IMR-90 (cell line): ENCODE measurements at regions not wholly inside any gene's neighbourhood (a gene's known extent, or its start where the extent isn't known, plus 50 kb on each side); places are given as distances from the start of the nearest gene placed in this dataset.
A peak's percentile ranks its signal among the peaks of the same experiment; 100 is the strongest.

ENCODE experiments used
- ATAC-seq: fragments of 200-7000 bp; cut with Tn5 transposase; 2 replicates; pipeline ENCODE4 v1.9.1; 2020; ENCODE audit warnings: low read depth, mild to moderate bottlenecking, moderate library complexity
- BruUV-seq: library from RNA; stranded (reverse); fragments of 400-500 nt; replicated peaks from 2 replicates; lab custom pipeline; 2021; lab: Mats Ljungman, UMichigan
- CTCF ChIA-PET: fragments of 300-600 bp; formaldehyde crosslinking; extraction: SDS; loops from one replicate; lab custom pipeline; 2021; ENCODE audit warnings: antibody characterized with exemption; lab: Yijun Ruan, JAX
- POLR2A ChIA-PET: fragments of 300-600 bp; sonication (Branson Sonifier 250); formaldehyde crosslinking; loops from one replicate; lab custom pipeline; 2022; ENCODE audit warnings: antibody characterized with exemption; ENCODE audit not compliant: unreplicated experiment; lab: Charles Lee
- DNase-seq: peaks from one replicate; pipeline ENCODE4 v3.0.0; 2013
- H2AFZ ChIP-seq: replicated peaks from 2 replicates; pipeline ENCODE3; 2013; ENCODE audit warnings: low read length, mild to moderate bottlenecking; ENCODE audit not compliant: poor library complexity
- H2AK5ac ChIP-seq: 2 replicates; pipeline ENCODE4 v1.6.1; 2013; ENCODE audit warnings: low read depth, low read length, inconsistent platforms
- H2AK9ac ChIP-seq: replicated peaks from 2 replicates; pipeline ENCODE3; 2013; ENCODE audit warnings: mild to moderate bottlenecking, low read depth, low read length, moderate library complexity; ENCODE audit not compliant: poor library complexity
- H2BK120ac ChIP-seq: 2 replicates; pipeline ENCODE4 v1.6.1; 2013; ENCODE audit warnings: low read depth, low read length, inconsistent platforms
- H2BK15ac ChIP-seq: 3 replicates; pipeline ENCODE4 v1.6.1; 2013; ENCODE audit warnings: low read depth, low read length, inconsistent platforms
- H2BK20ac ChIP-seq: 2 replicates; pipeline ENCODE4 v1.6.1; 2013; ENCODE audit warnings: low read depth, mild to moderate bottlenecking, inconsistent platforms, low read length, moderate library complexity
- H2BK5ac ChIP-seq: 2 replicates; pipeline ENCODE4 v1.6.1; 2013; ENCODE audit warnings: mild to moderate bottlenecking, low read depth, low read length, inconsistent platforms; ENCODE audit not compliant: poor library complexity, severe bottlenecking
- H3K14ac ChIP-seq: replicated peaks from 2 replicates; pipeline ENCODE4 v1.6.1; 2013; ENCODE audit warnings: low read depth, low read length, inconsistent platforms
- H3K18ac ChIP-seq: 2 replicates; pipeline ENCODE4 v1.6.1; 2013; ENCODE audit warnings: low read depth, low read length, control low read depth
- H3K23ac ChIP-seq: 2 replicates; pipeline ENCODE4 v1.6.1; 2013; ENCODE audit warnings: low read depth, low read length, inconsistent platforms
- H3K27ac ChIP-seq: 2 replicates; pipeline ENCODE4 v1.5.1; 2013; ENCODE audit warnings: mild to moderate bottlenecking, control low read depth, low read length; ENCODE audit not compliant: insufficient read depth
- H3K27me3 ChIP-seq: 2 replicates; pipeline ENCODE4 v1.6.1; 2013; ENCODE audit warnings: low read length; ENCODE audit not compliant: control insufficient read depth, insufficient read depth
- H3K36me3 ChIP-seq: 2 replicates; pipeline ENCODE4 v1.6.1; 2013; ENCODE audit warnings: low read length, mixed read lengths; ENCODE audit not compliant: control insufficient read depth, insufficient read depth
- H3K4ac ChIP-seq: 2 replicates; pipeline ENCODE4 v1.6.1; 2013; ENCODE audit warnings: low read depth, low read length, inconsistent platforms
- H3K4me1 ChIP-seq: 2 replicates; pipeline ENCODE4 v1.6.1; 2013; ENCODE audit warnings: low read length, mixed read lengths; ENCODE audit not compliant: control insufficient read depth, insufficient read depth
- H3K4me2 ChIP-seq: 2 replicates; pipeline ENCODE4 v1.6.1; 2013; ENCODE audit warnings: low read depth, mild to moderate bottlenecking, control low read depth, low read length, moderate library complexity
- H3K4me3 ChIP-seq: 2 replicates; pipeline ENCODE4 v1.5.1; 2013; ENCODE audit warnings: low read depth, mild to moderate bottlenecking, control low read depth, low read length, moderate library complexity; ENCODE audit not compliant: insufficient read depth
- H3K56ac ChIP-seq: 2 replicates; pipeline ENCODE4 v1.6.1; 2013; ENCODE audit warnings: low read length, inconsistent platforms; ENCODE audit not compliant: insufficient read depth; ENCODE audit errors: extremely low read depth
- H3K79me1 ChIP-seq, 2 experiments: 2 replicates each; pipeline ENCODE4 v1.6.1; 2013; ENCODE audit warnings: low read length in 2 of 2, inconsistent platforms in 1 of 2, low read depth in 1 of 2
- H3K9ac ChIP-seq: 2 replicates; pipeline ENCODE4 v1.6.1; 2013; ENCODE audit warnings: low read depth, low read length, control low read depth
- H3K9me1 ChIP-seq: 2 replicates; pipeline ENCODE4 v1.6.1; 2013; ENCODE audit warnings: low read length, inconsistent platforms; ENCODE audit not compliant: insufficient read depth
- H3K9me3 ChIP-seq: 2 replicates; pipeline ENCODE4 v1.6.1; 2013; ENCODE audit warnings: low read length; ENCODE audit not compliant: control insufficient read depth, insufficient read depth
- H4K20me1 ChIP-seq: 2 replicates; pipeline ENCODE4 v1.6.1; 2013; ENCODE audit warnings: low read length, inconsistent platforms; ENCODE audit not compliant: insufficient read depth
- H4K5ac ChIP-seq: 2 replicates; pipeline ENCODE4 v1.6.1; 2013; ENCODE audit warnings: mild to moderate bottlenecking, low read depth, low read length, control low read depth
- H4K8ac ChIP-seq, 2 experiments: 2 replicates each; pipeline ENCODE4 v1.6.1; 2013; ENCODE audit warnings: low read depth in 2 of 2, low read length in 2 of 2, control low read depth in 1 of 2, inconsistent platforms in 1 of 2
- H4K91ac ChIP-seq: 2 replicates; pipeline ENCODE4 v1.6.1; 2013; ENCODE audit warnings: low read depth, low read length, inconsistent platforms; ENCODE audit not compliant: insufficient read depth
- BHLHE40 ChIP-seq: fragments of 150-350 bp; IDR thresholded peaks from 2 replicates; pipeline ENCODE4 v1.6.1; 2016; ENCODE audit warnings: mild to moderate bottlenecking, low read depth, low read length
- CEBPB ChIP-seq: IDR thresholded peaks from 2 replicates; pipeline ENCODE4 v1.6.1; 2012; ENCODE audit warnings: low read depth, low read length, improper control_type of control experiment
- CTCF ChIP-seq: conservative IDR thresholded peaks from 2 replicates; pipeline ENCODE4 v1.5.1; 2012; ENCODE audit warnings: mild to moderate bottlenecking, low read depth, low read length, improper control_type of control experiment
- FOS ChIP-seq: fragments of 150-350 bp; IDR thresholded peaks from 2 replicates; pipeline ENCODE4 v1.6.1; 2016; ENCODE audit warnings: low read depth, low read length
- MAFK ChIP-seq: IDR thresholded peaks from 2 replicates; pipeline ENCODE4 v1.6.1; 2012; ENCODE audit warnings: low read depth, low read length, improper control_type of control experiment
- MAZ ChIP-seq: IDR thresholded peaks from 2 replicates; pipeline ENCODE4 v1.6.1; 2012; ENCODE audit warnings: low read depth, mild to moderate bottlenecking, low read length, improper control_type of control experiment, moderate library complexity, borderline replicate concordance
- MXI1 ChIP-seq: IDR thresholded peaks from 2 replicates; pipeline ENCODE4 v1.6.1; 2012; ENCODE audit warnings: low read depth, mild to moderate bottlenecking, low read length, moderate library complexity, borderline replicate concordance
- NFE2L2 ChIP-seq: fragments of 150-350 bp; IDR thresholded peaks from 2 replicates; pipeline ENCODE4 v1.6.1; 2016; ENCODE audit warnings: low read depth, mild to moderate bottlenecking, low read length
- POLR2A ChIP-seq: IDR thresholded peaks from 2 replicates; pipeline ENCODE4 v1.6.1; 2012; ENCODE audit warnings: mild to moderate bottlenecking, low read depth, low read length
- RAD21 ChIP-seq: IDR thresholded peaks from 2 replicates; pipeline ENCODE4 v1.6.1; 2012; ENCODE audit warnings: low read length, improper control_type of control experiment
- RCOR1 ChIP-seq: IDR thresholded peaks from 2 replicates; pipeline ENCODE4 v1.6.1; 2012; ENCODE audit warnings: mild to moderate bottlenecking, low read length, improper control_type of control experiment; ENCODE audit not compliant: insufficient replicate concordance
- SMC3 ChIP-seq: fragments of 150-350 bp; IDR thresholded peaks from 2 replicates; pipeline ENCODE4 v1.6.1; 2016; ENCODE audit warnings: low read depth, mild to moderate bottlenecking, antibody characterized with exemption, low read length, moderate library complexity
- WGBS, 2 experiments: methylation state at CpG; one replicate each; pipeline versions ENCODE4 v1.1.5 to v1.1.7; 2013; ENCODE audit warnings: missing lambda C conversion rate in 2 of 2; ENCODE audit not compliant: insufficient read length in 1 of 2; ENCODE audit errors: extremely low coverage in 2 of 2; 5-methylcytosine and 5-hydroxymethylcytosine counted together
- dilution Hi-C: fragments of 300-500 bp; cut with HindIII; formaldehyde crosslinking; loops from one replicate; pipeline ENCODE4 v1.14.3; 2018; ENCODE audit warnings: low sequenced_read_pairs; ENCODE audit not compliant: unreplicated experiment
- in situ Hi-C: fragments of 300-500 bp; cut with MboI; formaldehyde crosslinking; loops from 3 replicates; pipeline ENCODE4 v1.14.3; 2019; ENCODE audit warnings: low sequenced_read_pairs, inconsistent platforms, mixed read lengths
- intact Hi-C: fragments of 100-400 bp; cut with micrococcal nuclease; formaldehyde crosslinking; loops from 2 replicates; pipeline ENCODE4 v1.10.0; 2022
- TF ChIP-seq, protein P1 (sequence below): fragments of 150-350 bp; IDR thresholded peaks from 2 replicates; pipeline ENCODE4 v1.6.1; 2016; ENCODE audit warnings: low read depth, mild to moderate bottlenecking, low read length, moderate library complexity, borderline replicate concordance

GRCh38 chr3:132228923-132229322, 88.3 kb upstream of the ACP3 start:
- no peaks in the 10 kb centered on the region for H3K9me1 ChIP-seq
- no peak overlapping the region for H4K91ac ChIP-seq
- dilution Hi-C loops (no loop called here), intact Hi-C loops (no loop called here), in situ Hi-C loops (no loop called here)
- ATAC-seq (peak; percentile 43), DNase-seq (peak; percentile 10)
- no peak overlapping the region for H4K5ac ChIP-seq
- no peak overlapping the region for H3K4me2 ChIP-seq
- no peak overlapping the region for H3K56ac ChIP-seq
- TF ChIP-seq BHLHE40 (no peak), POLR2A (no peak), RCOR1 (no peak), MAFK (no peak), RAD21 (no peak), NFE2L2 (no peak), MXI1 (no peak), CEBPB (no peak), CTCF (no peak), MAZ (no peak), FOS (no peak), SMC3 (no peak)
- TF ChIP-seq, protein P1, sequence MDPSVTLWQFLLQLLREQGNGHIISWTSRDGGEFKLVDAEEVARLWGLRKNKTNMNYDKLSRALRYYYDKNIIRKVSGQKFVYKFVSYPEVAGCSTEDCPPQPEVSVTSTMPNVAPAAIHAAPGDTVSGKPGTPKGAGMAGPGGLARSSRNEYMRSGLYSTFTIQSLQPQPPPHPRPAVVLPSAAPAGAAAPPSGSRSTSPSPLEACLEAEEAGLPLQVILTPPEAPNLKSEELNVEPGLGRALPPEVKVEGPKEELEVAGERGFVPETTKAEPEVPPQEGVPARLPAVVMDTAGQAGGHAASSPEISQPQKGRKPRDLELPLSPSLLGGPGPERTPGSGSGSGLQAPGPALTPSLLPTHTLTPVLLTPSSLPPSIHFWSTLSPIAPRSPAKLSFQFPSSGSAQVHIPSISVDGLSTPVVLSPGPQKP = no peak
- H3K23ac ChIP-seq = no peak overlapping the region
- H2BK5ac ChIP-seq = no peak overlapping the region
- no peak overlapping the region for H3K14ac ChIP-seq
- ChIA-PET CTCF (no interaction called here), POLR2A (no interaction called here)
- H3K4me3 ChIP-seq = no peak overlapping the region
- 13% methylated on average over 2 of the region's 3 CpGs; no CpG with 5 or more reads in 1 of the 2 experiments for WGBS, 2 experiments
- H2BK15ac ChIP-seq = no peak overlapping the region
- no peak overlapping the region for H3K18ac ChIP-seq
- H4K20me1 ChIP-seq = no peaks in the 10 kb centered on the region
- H2BK120ac ChIP-seq = no peak overlapping the region
- H4K8ac ChIP-seq = no peak overlapping the region
- BruUV-seq = no TSS peak
- H3K4me1 ChIP-seq = no peaks in the 10 kb centered on the region; the same call in 1 of the 2 replicates
- no peaks in the 10 kb centered on the region for H3K9me3 ChIP-seq
- H2AK9ac ChIP-seq = no peak overlapping the region
- no peak overlapping the region for H2AK5ac ChIP-seq
- no peak overlapping the region for H3K4ac ChIP-seq
- no peak overlapping the region for H2BK20ac ChIP-seq
- H3K9ac ChIP-seq = no peak overlapping the region
- H3K27ac ChIP-seq = no peak overlapping the region
- H2AFZ ChIP-seq = no peak overlapping the region
- no peaks in the 10 kb centered on the region for H3K36me3 ChIP-seq
- H3K27me3 ChIP-seq = no peaks in the 10 kb centered on the region
- no peaks in the 10 kb centered on the region for H3K79me1 ChIP-seq
